Fibroblast of skin of scalp (primary cell): ENCODE measurements at regions not wholly inside any gene's neighbourhood (a gene's known extent, or its start where the extent isn't known, plus 50 kb on each side); places are given as distances from the start of the nearest gene placed in this dataset.
A peak's percentile ranks its signal among the peaks of the same experiment; 100 is the strongest.
"Not testable (repeated sequence)": the region's sequence is repeated elsewhere in the genome, so short reads cannot be mapped to it uniquely, and the experiment has no call there.

Experiments
- DNase-seq: peaks from one replicate; pipeline ENCODE4 v3.0.0-alpha.2; 2013

DNA sequence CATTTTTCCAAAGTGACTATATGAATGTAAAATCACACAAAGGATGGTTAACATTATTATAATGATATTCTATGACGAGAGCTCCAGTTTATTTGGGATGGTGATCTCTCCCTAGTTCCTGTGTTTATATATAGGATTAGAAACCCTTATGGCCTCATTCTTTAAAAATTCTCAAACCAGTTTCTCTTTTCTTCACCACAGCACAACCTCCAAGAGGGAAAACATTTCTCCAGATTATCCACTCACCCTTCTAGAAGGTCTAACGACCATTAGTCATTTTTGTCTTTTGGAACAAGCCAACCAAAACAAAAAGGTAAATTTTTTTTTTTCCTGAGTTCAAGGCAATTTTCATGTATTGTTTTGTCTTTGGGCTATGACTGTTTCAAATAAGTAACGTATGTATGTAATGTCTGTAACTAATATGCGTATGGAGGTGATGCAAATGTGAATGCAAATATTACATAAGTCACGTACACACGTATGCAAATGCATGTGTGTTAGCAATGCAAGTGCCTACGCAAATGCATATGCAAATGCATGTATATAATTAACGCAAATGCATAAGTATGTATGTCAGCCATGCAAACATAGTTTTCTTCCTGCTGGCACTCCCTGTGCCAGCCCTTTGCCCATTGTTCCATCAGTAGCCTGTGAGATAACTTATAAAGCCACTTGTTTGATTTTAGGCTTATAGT, 72.5 kb upstream of the MORC3 start:
- peak; percentile 41 for DNase-seq

GRCh38 chr21:36249576-36250422, 70.2 kb upstream of the MORC3 start:
- DNase-seq, result no peak

DNA sequence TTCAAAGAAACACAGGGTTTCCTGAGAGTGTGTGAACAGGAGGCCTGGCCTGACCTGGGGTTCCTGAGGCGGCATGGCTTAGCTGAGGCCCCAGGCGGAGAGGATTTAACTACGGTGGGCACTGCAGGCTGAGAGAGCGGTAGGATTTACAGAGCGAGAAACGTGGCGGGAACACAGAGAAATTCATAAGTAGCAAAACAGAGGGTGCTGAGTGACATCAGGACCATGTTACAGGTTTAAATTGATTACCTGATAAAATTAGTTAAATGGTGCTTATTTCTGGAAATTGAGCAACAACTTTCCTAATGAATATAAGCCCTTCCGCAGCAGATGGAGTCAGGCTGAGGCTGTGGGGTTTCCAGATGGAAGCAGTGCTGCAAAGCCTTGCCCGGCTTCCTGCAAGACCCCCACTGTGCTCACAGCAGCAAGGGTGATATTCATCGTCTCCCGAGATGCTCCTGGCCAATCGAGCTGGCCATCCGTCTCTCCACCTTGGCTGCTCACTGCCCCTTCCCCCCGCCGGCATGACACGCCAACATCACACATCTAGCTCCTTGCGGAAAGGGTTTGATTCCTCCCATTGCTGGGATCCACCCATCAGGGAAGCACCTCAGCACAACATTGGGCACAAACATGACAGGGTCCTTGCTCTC, 69.4 kb upstream of the MORC3 start:
- no peak for DNase-seq

GRCh38 chr21:36254106-36254941, 65.7 kb upstream of the MORC3 start:
- DNase-seq, result no peak

- DNase-seq, result no peak
Measured at GRCh38 chr21:36255663-36256062, 64.3 kb upstream of the MORC3 start.

DNA sequence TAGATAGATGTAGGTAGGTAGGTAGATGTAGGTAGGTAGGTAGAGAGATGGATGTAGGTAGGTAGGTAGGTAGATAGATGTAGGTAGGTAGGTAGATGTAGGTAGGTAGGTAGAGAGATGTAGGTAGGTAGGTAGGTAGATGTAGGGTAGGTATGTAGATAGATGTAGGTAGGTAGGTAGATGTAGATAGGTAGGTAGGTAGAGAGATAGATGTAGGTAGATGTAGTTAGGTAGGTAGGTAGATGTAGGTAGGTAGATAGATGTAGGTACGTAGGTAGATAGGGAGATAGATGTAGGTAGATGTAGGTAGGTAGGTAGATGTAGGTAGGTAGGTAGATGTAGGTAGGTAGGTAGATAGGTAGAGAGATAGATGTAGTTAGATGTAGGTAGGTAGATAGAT, 62.3 kb upstream of the MORC3 start:
- no peak for DNase-seq

- peak; percentile 71 for DNase-seq
Measured at GRCh38 chr21:36260030-36260787, 59.8 kb upstream of the MORC3 start.

DNA sequence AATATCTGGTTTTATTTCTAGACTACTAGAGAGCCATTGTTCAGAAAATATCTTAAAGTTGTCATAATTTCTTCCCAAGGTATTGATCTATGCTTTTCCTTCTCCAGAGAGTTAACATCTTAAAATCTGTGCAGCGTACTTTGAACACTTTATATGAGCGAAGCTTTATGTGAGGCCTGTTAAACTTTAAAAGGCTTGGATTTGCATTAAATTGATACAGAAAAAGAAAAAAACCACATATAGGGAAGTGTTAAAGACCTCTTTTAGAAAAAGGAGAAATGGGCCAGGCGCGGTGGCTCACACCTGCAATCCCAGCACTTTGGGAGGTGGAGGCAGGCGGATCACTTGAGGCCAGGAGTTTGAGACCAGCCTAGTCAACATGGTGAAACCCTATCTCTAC, 59.2 kb upstream of the MORC3 start:
- DNase-seq, result no peak

GRCh38 chr21:36261459-36261858, 58.5 kb upstream of the MORC3 start:
- DNase-seq, result no peak

DNA sequence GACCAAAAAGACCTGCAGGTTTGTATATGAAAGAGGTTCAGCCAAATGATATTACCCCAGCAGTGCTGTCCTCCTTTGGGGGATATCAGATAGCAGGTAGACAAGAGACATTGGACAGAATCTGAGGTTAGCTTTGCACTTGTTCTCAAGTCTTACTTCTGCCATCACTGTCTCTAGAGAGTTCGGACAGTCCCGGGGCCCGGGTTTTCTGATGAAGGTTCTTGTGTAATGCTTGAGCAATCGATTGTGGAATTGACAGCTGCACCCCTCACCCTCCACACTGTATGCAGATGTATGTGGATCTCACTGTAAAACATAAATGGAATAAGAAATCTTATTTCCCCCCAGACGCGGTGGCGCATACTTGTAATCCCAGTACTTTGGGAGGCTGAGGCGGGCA, 56.2 kb upstream of the MORC3 start:
- no peak for DNase-seq

GRCh38 chr21:36265431-36265830, 54.6 kb upstream of the MORC3 start:
- DNase-seq, result no peak

DNA sequence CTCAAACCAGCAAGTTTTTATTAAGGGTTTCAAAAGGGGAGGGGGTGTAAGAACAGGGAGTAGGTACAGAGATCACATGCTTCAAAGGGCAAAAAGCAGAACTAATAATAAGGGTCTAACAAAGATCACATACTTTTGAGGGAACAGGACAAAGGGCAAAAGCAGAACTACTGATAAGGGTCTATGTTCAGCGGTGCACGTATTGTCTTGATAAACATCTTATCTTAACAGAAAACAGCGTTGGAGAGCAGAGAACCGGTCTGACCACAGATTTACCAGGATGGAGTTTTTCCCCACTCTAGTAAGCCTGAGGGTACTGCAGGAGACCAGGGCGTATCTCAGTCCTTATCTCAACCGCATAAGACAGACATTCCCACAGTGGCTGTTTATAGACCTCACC, 52.2 kb upstream of the MORC3 start:
- not testable (repeated sequence) for DNase-seq

DNA sequence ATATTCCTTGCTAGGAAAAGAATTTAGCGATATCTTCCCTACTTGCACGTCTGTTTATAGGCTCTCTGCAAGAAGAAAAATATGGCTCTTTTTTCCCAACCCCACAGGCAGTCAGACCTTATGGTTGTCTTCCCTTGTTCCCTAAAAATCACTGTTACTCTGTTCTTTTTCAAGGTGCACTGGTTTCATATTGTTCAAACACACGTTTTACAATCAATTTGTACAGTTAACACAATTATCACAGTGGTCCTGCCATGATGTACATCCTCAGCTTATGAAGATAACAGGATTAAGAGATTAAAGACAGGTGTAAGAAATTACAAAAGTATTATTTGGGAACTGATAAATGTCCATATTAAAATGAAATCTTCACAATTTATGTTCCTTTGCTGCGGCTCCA, 51.7 kb upstream of the MORC3 start:
- not testable (repeated sequence) for DNase-seq
